GM12892 (cell line): ENCODE measurements at regions not wholly inside any gene's neighbourhood (a gene's known extent, or its start where the extent isn't known, plus 50 kb on each side); places are given as distances from the start of the nearest gene placed in this dataset.

Source experiments
- POLR2A ChIP-seq: IDR thresholded peaks from 2 replicates; pipeline ENCODE4 v1.6.1; 2011; ENCODE audit warnings: low read depth, low read length, control low read depth
- POLR2AphosphoS5 ChIP-seq: IDR thresholded peaks from 2 replicates; pipeline ENCODE4 v1.6.1; 2011; ENCODE audit warnings: low read depth, low read length, control low read depth
- TAF1 ChIP-seq: IDR thresholded peaks from 2 replicates; pipeline ENCODE4 v1.6.1; 2011; ENCODE audit warnings: low read depth, mild to moderate bottlenecking, control low read depth, low read length, borderline replicate concordance

DNA sequence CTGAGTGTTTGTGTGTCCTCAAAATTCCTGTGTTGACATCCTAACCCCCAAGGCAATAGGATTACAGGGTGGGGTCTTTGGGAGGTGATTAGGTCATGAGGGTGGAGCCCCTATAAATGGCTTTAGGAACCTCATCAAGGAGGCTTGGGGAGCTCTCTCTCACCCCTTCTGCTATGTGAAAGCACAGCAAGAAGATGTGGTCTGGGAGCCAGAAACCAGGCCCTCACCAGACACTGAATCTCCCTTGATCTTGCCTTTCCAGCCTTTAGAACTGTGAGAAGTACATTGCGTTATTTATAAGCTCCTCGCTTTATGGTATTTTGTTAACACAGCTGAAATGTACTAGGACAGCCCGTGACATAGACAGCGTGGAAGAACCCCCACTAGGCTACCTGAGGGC is 712.0 kb upstream of the SGCG start:
- TF ChIP-seq POLR2A (no peak), POLR2AphosphoS5 (no peak), TAF1 (no peak)
